ENCODE measurements at regions not wholly inside any gene's neighbourhood (a gene's known extent, or its start where the extent isn't known, plus 50 kb on each side); places are given as distances from the start of the nearest gene placed in this dataset.

DNA sequence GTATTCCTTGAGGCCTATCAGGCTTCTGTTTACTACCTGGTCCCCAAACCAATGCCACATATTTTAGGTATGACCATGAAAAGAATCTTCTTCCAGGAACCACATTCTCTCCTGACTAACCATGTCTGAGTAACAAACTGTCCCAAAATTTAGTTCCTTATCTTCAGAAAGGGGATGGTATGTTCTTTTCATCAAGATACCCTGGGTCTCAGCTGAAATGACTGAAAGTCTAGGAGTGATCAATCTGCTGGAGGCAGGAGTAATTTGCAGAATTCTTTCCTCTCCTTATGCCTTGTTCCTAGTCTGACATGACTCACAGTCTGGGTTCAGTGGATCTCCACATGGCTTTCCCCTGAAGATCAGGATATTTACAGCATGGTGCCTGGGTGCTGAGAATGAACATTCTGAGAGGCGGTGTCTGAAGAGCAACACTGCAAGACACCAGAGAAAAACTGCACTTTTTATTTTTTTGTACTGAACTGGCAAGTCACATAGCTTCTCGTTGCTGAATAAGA, 665.5 kb downstream of the TLL1 start:
- TF ChIP-seq, protein P1, sequence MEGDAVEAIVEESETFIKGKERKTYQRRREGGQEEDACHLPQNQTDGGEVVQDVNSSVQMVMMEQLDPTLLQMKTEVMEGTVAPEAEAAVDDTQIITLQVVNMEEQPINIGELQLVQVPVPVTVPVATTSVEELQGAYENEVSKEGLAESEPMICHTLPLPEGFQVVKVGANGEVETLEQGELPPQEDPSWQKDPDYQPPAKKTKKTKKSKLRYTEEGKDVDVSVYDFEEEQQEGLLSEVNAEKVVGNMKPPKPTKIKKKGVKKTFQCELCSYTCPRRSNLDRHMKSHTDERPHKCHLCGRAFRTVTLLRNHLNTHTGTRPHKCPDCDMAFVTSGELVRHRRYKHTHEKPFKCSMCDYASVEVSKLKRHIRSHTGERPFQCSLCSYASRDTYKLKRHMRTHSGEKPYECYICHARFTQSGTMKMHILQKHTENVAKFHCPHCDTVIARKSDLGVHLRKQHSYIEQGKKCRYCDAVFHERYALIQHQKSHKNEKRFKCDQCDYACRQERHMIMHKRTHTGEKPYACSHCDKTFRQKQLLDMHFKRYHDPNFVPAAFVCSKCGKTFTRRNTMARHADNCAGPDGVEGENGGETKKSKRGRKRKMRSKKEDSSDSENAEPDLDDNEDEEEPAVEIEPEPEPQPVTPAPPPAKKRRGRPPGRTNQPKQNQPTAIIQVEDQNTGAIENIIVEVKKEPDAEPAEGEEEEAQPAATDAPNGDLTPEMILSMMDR (IDR thresholded peaks at IDR 0.05; ENCODE audit: low read depth, low read length, poor library complexity, severe bottlenecking): no peak
- TF ChIP-seq EZH2phosphoT487 (IDR thresholded peaks at IDR 0.05; ENCODE audit: borderline replicate concordance, low read length): no peak
